Vagina (tissue), 2 donors: ENCODE measurements at regions not wholly inside any gene's neighbourhood (a gene's known extent, or its start where the extent isn't known, plus 50 kb on each side); places are given as distances from the start of the nearest gene placed in this dataset.
"Not testable (repeated sequence)": the region's sequence is repeated elsewhere in the genome, so short reads cannot be mapped to it uniquely, and the experiment has no call there.

Source experiments
- DNase-seq, 2 donors: peaks; one replicate each; pipeline ENCODE4 v3.0.0-alpha.2; 2017; ENCODE audit errors: extremely low spot score in 2 of 2
- H3K27ac ChIP-seq: fragments of 200-600 bp; sonication (generic); one replicate; pipeline ENCODE4 v1.5.1; 2019
- H3K27me3 ChIP-seq: fragments of 200-600 bp; sonication (generic); one replicate; pipeline ENCODE4 v1.5.1; 2019
- H3K36me3 ChIP-seq, 2 donors: fragments of 200-600 bp; sonication (generic); one replicate each; pipeline ENCODE4 v1.5.1; 2017 to 2019
- H3K4me1 ChIP-seq: fragments of 200-600 bp; sonication (generic); one replicate; pipeline ENCODE4 v1.5.1; 2019
- H3K4me3 ChIP-seq, 2 donors: fragments of 200-600 bp; sonication (generic); 1 replicate in 1 of 2; 2 replicates in 1 of 2; pipeline ENCODE4 v1.5.1; 2016 to 2019
- H3K9me3 ChIP-seq: fragments of 200-600 bp; sonication (generic); one replicate; pipeline ENCODE4 v1.5.1; 2019
- POLR2A ChIP-seq, 2 donors: fragments of 450-650 bp; IDR thresholded peaks; one replicate each; pipeline ENCODE4 v1.6.1; 2017; ENCODE audit warnings: antibody characterized with exemption in 2 of 2, mild to moderate bottlenecking in 2 of 2, moderate library complexity in 2 of 2
- POLR2AphosphoS5 ChIP-seq, 2 donors: sonication (generic); formaldehyde crosslinking; IDR thresholded peaks; one replicate each; pipeline ENCODE4 v1.9.0; 2017; ENCODE audit warnings: antibody characterized with exemption in 2 of 2, mild to moderate bottlenecking in 2 of 2, low read depth in 1 of 2; ENCODE audit not compliant: insufficient read depth in 1 of 2
- intact Hi-C: fragments of 100-400 bp; cut with DNase I; formaldehyde crosslinking; loops from one replicate; pipeline ENCODE4 v1.15.1; 2023
- TF ChIP-seq, protein P1 (sequence below), 3 experiments: fragments of 450-650 bp in 2 of 3; fragments of 200-600 bp in 1 of 3; sonication (generic) in 1 of 3; IDR thresholded peaks; one replicate each; pipeline ENCODE4 v1.5.1; 2017 to 2019; ENCODE audit warnings: antibody characterized with exemption in 3 of 3, mild to moderate bottlenecking in 2 of 3, moderate library complexity in 2 of 3

- no peak for TF ChIP-seq POLR2A (IDR thresholded peaks at IDR 0.05)
- TF ChIP-seq, protein P1, sequence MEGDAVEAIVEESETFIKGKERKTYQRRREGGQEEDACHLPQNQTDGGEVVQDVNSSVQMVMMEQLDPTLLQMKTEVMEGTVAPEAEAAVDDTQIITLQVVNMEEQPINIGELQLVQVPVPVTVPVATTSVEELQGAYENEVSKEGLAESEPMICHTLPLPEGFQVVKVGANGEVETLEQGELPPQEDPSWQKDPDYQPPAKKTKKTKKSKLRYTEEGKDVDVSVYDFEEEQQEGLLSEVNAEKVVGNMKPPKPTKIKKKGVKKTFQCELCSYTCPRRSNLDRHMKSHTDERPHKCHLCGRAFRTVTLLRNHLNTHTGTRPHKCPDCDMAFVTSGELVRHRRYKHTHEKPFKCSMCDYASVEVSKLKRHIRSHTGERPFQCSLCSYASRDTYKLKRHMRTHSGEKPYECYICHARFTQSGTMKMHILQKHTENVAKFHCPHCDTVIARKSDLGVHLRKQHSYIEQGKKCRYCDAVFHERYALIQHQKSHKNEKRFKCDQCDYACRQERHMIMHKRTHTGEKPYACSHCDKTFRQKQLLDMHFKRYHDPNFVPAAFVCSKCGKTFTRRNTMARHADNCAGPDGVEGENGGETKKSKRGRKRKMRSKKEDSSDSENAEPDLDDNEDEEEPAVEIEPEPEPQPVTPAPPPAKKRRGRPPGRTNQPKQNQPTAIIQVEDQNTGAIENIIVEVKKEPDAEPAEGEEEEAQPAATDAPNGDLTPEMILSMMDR (IDR thresholded peaks at IDR 0.05), result no peak
- TF ChIP-seq POLR2AphosphoS5 (IDR thresholded peaks at IDR 0.05; ENCODE audit: insufficient read depth in 1 of 2, low read depth in 1 of 2), result no peak
- no peaks in the 10 kb centered on the region for H3K36me3 ChIP-seq
- intact Hi-C loops, result no loop called here
- no peak overlapping the region for H3K4me3 ChIP-seq
- no peak for DNase-seq
- H3K27me3 ChIP-seq, result no peaks in the 10 kb centered on the region
- H3K27ac ChIP-seq, result no peak overlapping the region
- H3K4me1 ChIP-seq, result peaks cover 7% of the 10 kb centered on the region
- H3K9me3 ChIP-seq, result no peaks in the 10 kb centered on the region
These were observed 68.6 kb upstream of the TMEM45B start for GRCh38 chr11:129747071-129747470.

- Histone ChIP-seq H3K4me3 (no peak overlapping the region), H3K4me1 (no peaks in the 10 kb centered on the region), H3K27me3 (no peaks in the 10 kb centered on the region), H3K36me3 (no peaks in the 10 kb centered on the region), H3K27ac (no peak overlapping the region), H3K9me3 (no peaks in the 10 kb centered on the region)
- TF ChIP-seq POLR2AphosphoS5 (IDR thresholded peaks at IDR 0.05; ENCODE audit: insufficient read depth in 1 of 2, low read depth in 1 of 2), result no peak
- TF ChIP-seq, protein P1 (IDR thresholded peaks at IDR 0.05), result no peak
- TF ChIP-seq POLR2A (IDR thresholded peaks at IDR 0.05), result no peak
- intact Hi-C loops, result no loop called here
- DNase-seq, result no peak
These were observed 66.5 kb upstream of the TMEM45B start for GRCh38 chr11:129749141-129749540.

- no peaks in the 10 kb centered on the region for H3K36me3 ChIP-seq
- TF ChIP-seq POLR2AphosphoS5 (IDR thresholded peaks at IDR 0.05; ENCODE audit: insufficient read depth in 1 of 2, low read depth in 1 of 2) (no peak), POLR2A (IDR thresholded peaks at IDR 0.05) (no peak)
- TF ChIP-seq, protein P1 (IDR thresholded peaks at IDR 0.05), result peak; percentile 95 to 99 (median 99)
- no peaks in the 10 kb centered on the region for H3K9me3 ChIP-seq
- DNase-seq, result no peak
- H3K4me1 ChIP-seq, result no peaks in the 10 kb centered on the region
- H3K27ac ChIP-seq, result no peak overlapping the region
- peak overlapping the region; percentile 13 to 40 for H3K4me3 ChIP-seq
- intact Hi-C loops, result no loop called here
- no peaks in the 10 kb centered on the region for H3K27me3 ChIP-seq
These were observed 65.0 kb upstream of the TMEM45B start for GRCh38 chr11:129750343-129751292.

- intact Hi-C loops, result no loop called here
- TF ChIP-seq POLR2A (IDR thresholded peaks at IDR 0.05) (no peak), POLR2AphosphoS5 (IDR thresholded peaks at IDR 0.05; ENCODE audit: insufficient read depth in 1 of 2, low read depth in 1 of 2) (no peak)
- TF ChIP-seq, protein P1 (IDR thresholded peaks at IDR 0.05), result no peak
- Histone ChIP-seq H3K4me3 (no peak overlapping the region), H3K9me3 (no peaks in the 10 kb centered on the region), H3K27ac (no peak overlapping the region), H3K36me3 (no peaks in the 10 kb centered on the region), H3K27me3 (no peaks in the 10 kb centered on the region), H3K4me1 (no peaks in the 10 kb centered on the region)
- DNase-seq, result no peak
These were observed 64.1 kb upstream of the TMEM45B start for GRCh38 chr11:129751511-129751910.

DNA sequence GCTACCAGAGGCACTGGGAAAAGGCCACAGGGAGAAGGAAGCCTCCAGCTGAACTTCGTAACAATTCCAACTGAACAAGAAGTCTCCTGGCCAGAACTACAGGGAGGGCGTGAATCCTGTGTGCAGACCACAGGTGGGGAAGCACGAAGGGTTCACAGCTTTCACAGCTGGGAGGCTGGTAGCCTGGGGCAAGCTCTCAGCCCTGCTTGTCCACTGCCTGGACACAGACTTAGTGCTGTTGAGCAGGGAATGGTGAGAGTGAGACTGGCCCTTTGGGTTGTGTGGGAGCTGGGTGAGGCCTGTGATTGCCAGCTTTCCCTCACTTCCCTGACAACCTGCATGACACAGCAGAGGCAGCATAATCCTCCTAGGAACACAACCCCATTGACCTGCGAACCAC lies 52.1 kb upstream of the TMEM45B start:
- H3K4me3 ChIP-seq, H3K36me3 ChIP-seq, DNase-seq, H3K4me1 ChIP-seq, H3K27me3 ChIP-seq, H3K27ac ChIP-seq, H3K9me3 ChIP-seq, intact Hi-C loops: not testable (repeated sequence)

GRCh38 chr11:129764204-129764603 lies 51.4 kb upstream of the TMEM45B start:
- H3K9me3 ChIP-seq, H3K4me1 ChIP-seq, H3K4me3 ChIP-seq, H3K27ac ChIP-seq, intact Hi-C loops, H3K36me3 ChIP-seq, DNase-seq, H3K27me3 ChIP-seq: not testable (repeated sequence)
